H7 (cell line): ENCODE measurements at regions not wholly inside any gene's neighbourhood (a gene's known extent, or its start where the extent isn't known, plus 50 kb on each side); places are given as distances from the start of the nearest gene placed in this dataset.
"Not testable (repeated sequence)": the region's sequence is repeated elsewhere in the genome, so short reads cannot be mapped to it uniquely, and the experiment has no call there.

Experiments used
- DNase-seq: peaks from one replicate; pipeline ENCODE4 v3.0.0; 2012
- H3K27me3 ChIP-seq: 2 replicates; pipeline ENCODE4 v1.6.0; 2011; ENCODE audit warnings: mild to moderate bottlenecking, low read length; ENCODE audit not compliant: control insufficient read depth, insufficient read depth
- H3K36me3 ChIP-seq: replicated peaks from 2 replicates; pipeline ENCODE4 v1.5.1; 2011; ENCODE audit warnings: low read length; ENCODE audit not compliant: control insufficient read depth, insufficient read depth
- H3K4me3 ChIP-seq: 2 replicates; pipeline ENCODE4 v1.5.1; 2011; ENCODE audit warnings: low read depth, mild to moderate bottlenecking, control low read depth, low read length, moderate library complexity; ENCODE audit not compliant: insufficient read depth

GRCh38 chr20:50334512-50334911 is 143.9 kb downstream of the CEBPB start:
- not testable (repeated sequence) for H3K27me3 ChIP-seq, H3K36me3 ChIP-seq, H3K4me3 ChIP-seq, DNase-seq

GRCh38 chr20:50335105-50335504 is 144.5 kb downstream of the CEBPB start:
- Histone ChIP-seq H3K4me3 (no peak overlapping the region), H3K36me3 (no peaks in the 10 kb centered on the region), H3K27me3 (no peaks in the 10 kb centered on the region)
- peak; percentile 84 for DNase-seq

GRCh38 chr20:50335866-50336265 is 145.2 kb downstream of the CEBPB start:
- H3K27me3 ChIP-seq: no peaks in the 10 kb centered on the region
- no peak overlapping the region for H3K4me3 ChIP-seq
- H3K36me3 ChIP-seq: no peaks in the 10 kb centered on the region
- DNase-seq: no peak

GRCh38 chr20:50336661-50337060 is 146.0 kb downstream of the CEBPB start:
- Histone ChIP-seq H3K27me3 (no peaks in the 10 kb centered on the region), H3K4me3 (no peak overlapping the region), H3K36me3 (no peaks in the 10 kb centered on the region)
- DNase-seq: no peak

GRCh38 chr20:50337521-50338466 is 147.2 kb downstream of the CEBPB start:
- H3K27me3 ChIP-seq: no peaks in the 10 kb centered on the region
- no peaks in the 10 kb centered on the region for H3K36me3 ChIP-seq
- DNase-seq: no peak
- no peak overlapping the region for H3K4me3 ChIP-seq

- no peaks in the 10 kb centered on the region for H3K27me3 ChIP-seq
- no peaks in the 10 kb centered on the region for H3K36me3 ChIP-seq
- peak; percentile 85 for DNase-seq
- no peak overlapping the region for H3K4me3 ChIP-seq
Observed at GRCh38 chr20:50338479-50339391, 148.1 kb downstream of the CEBPB start.

GRCh38 chr20:50339466-50339901 is 148.9 kb downstream of the CEBPB start:
- Histone ChIP-seq H3K27me3 (no peaks in the 10 kb centered on the region), H3K4me3 (no peak overlapping the region), H3K36me3 (no peaks in the 10 kb centered on the region)
- no peak for DNase-seq

GRCh38 chr20:50340541-50340940 is 149.9 kb downstream of the CEBPB start:
- Histone ChIP-seq H3K4me3 (no peak overlapping the region), H3K36me3 (no peaks in the 10 kb centered on the region)

GRCh38 chr20:50341050-50341449 is 150.4 kb downstream of the CEBPB start:
- DNase-seq: no peak
- Histone ChIP-seq H3K36me3 (no peaks in the 10 kb centered on the region), H3K27me3 (no peaks in the 10 kb centered on the region), H3K4me3 (no peak overlapping the region)

More at GRCh38 chr20:50340541-50340940, 149.9 kb downstream of the CEBPB start:
- H3K27me3 ChIP-seq: no peaks in the 10 kb centered on the region
- no peak for DNase-seq

- DNase-seq: no peak
- no peak overlapping the region for H3K4me3 ChIP-seq
- no peaks in the 10 kb centered on the region for H3K36me3 ChIP-seq
- no peaks in the 10 kb centered on the region for H3K27me3 ChIP-seq
Observed at GRCh38 chr20:50341880-50342637, 151.4 kb downstream of the CEBPB start.

- Histone ChIP-seq H3K4me3 (no peak overlapping the region), H3K36me3 (no peaks in the 10 kb centered on the region), H3K27me3 (no peaks in the 10 kb centered on the region)
- DNase-seq: no peak
Observed at GRCh38 chr20:50342638-50343102, 152.0 kb downstream of the CEBPB start.

- no peak for DNase-seq
- Histone ChIP-seq H3K27me3 (no peaks in the 10 kb centered on the region), H3K36me3 (no peaks in the 10 kb centered on the region), H3K4me3 (no peak overlapping the region)
Observed at GRCh38 chr20:50343125-50343489, 152.5 kb downstream of the CEBPB start.

- DNase-seq: no peak
- Histone ChIP-seq H3K36me3 (no peaks in the 10 kb centered on the region), H3K27me3 (no peaks in the 10 kb centered on the region), H3K4me3 (no peak overlapping the region)
Observed at GRCh38 chr20:50343490-50344179, 153.0 kb downstream of the CEBPB start.
